ENCODE measurements at regions not wholly inside any gene's neighbourhood (a gene's known extent, or its start where the extent isn't known, plus 50 kb on each side); places are given as distances from the start of the nearest gene placed in this dataset.

DNA sequence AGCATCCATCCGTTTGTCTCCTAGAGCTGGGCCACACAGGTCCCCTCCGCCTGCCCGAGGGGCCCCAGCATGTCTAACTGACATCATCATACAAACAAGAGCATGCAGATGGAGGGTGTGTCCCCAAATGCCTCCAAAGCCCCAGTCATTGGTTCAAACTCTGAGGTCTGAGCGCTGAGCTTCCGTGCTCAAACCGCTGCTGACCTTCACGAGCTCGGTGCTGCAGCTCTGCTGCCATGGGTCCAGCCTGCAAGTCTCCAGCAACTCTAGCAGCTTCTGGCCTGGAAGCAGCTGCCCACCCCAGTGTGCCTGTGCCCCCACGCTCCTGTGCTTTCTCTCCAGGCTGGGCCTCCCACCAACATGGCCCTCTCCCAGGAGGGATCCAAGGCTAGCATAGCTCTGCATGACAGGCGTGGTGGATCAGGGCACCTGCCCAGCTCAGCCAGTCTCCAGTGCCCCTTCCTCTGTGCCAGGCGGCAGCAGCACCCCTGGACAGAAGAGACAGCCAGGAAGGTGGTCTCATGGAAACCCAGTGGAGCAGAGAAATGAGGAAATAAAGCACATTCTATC, 131.6 kb upstream of the PMEPA1 start:
- H3K27ac Mint-ChIP-seq = no peak overlapping the region
- Histone ChIP-seq H3K36me3 (ENCODE audit: insufficient read depth, low read length) (no peaks in the 10 kb centered on the region), H3K4me1 (ENCODE audit: insufficient read depth, low read length) (no peaks in the 10 kb centered on the region), H3K27me3 (ENCODE audit: insufficient read depth, low read length, poor library complexity, severe bottlenecking) (no peaks in the 10 kb centered on the region), H3K9me3 (ENCODE audit: low read length) (no peaks in the 10 kb centered on the region), H3K27ac (ENCODE audit: low read depth, low read length) (no peak overlapping the region), H3K4me3 (ENCODE audit: low read length) (no peak overlapping the region)
- ChIA-PET CTCF (no interaction called here), POLR2A (no interaction called here)
- peaks cover 0 to 4% of the 10 kb centered on the region in 2 donors for H3K27me3 Mint-ChIP-seq
- no peak overlapping the region for H3K4me3 Mint-ChIP-seq
- H3K9me3 Mint-ChIP-seq = no peaks in the 10 kb centered on the region
- DNase-seq = no peak
- H3K36me3 Mint-ChIP-seq = no peaks in the 10 kb centered on the region
- H3K4me1 Mint-ChIP-seq = no peaks in the 10 kb centered on the region

DNA sequence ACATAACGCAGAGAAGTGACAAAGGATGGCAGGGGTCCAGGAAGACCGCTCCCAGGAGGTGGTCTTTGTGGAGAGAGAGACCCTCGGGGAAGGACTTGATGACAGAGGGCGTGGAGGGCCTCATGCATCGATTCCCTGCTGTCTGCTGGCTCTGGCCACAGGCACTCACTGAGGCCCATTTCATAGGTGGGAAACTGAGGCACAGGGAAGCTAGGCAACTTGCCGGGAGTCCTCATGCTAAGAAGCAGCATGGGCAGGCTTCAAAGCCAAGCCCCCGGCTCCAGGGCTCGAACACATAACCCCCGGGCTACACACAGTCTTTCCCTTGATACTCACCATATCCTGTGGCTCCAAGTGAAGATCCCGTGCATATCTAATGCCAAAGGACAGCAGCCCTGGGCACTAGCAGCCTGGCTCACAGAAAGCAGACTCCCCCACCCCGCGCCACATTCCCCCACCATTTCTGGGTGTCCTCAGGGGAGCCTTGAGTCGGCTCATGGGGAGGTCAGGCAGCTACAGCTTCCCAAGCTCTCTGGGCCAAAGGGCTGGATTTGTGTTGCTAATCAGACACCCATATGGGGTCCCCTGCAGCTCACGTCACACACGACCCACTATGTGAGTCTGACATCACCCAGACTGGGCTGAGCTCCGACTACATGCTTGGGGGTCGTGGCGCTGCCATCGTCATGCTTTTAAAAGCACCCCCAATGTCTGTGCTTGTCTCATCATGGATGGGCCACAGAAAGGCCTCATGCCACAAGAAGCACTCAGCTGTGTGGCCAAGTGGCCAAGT, 130.9 kb upstream of the PMEPA1 start:
- DNase-seq = no peak
- Histone ChIP-seq H3K36me3 (ENCODE audit: insufficient read depth, low read length) (no peaks in the 10 kb centered on the region), H3K4me1 (ENCODE audit: insufficient read depth, low read length) (no peaks in the 10 kb centered on the region), H3K9me3 (ENCODE audit: low read length) (no peaks in the 10 kb centered on the region), H3K27ac (ENCODE audit: low read depth, low read length) (no peak overlapping the region), H3K4me3 (ENCODE audit: low read length) (no peak overlapping the region), H3K27me3 (ENCODE audit: insufficient read depth, low read length, poor library complexity, severe bottlenecking) (no peaks in the 10 kb centered on the region)
- Mint-ChIP-seq H3K27ac (no peak overlapping the region), H3K36me3 (no peaks in the 10 kb centered on the region), H3K27me3 (peaks cover 0 to 4% of the 10 kb centered on the region in 2 donors), H3K4me3 (no peak overlapping the region), H3K4me1 (no peaks in the 10 kb centered on the region), H3K9me3 (no peaks in the 10 kb centered on the region)
- ChIA-PET POLR2A (no interaction called here), CTCF (no interaction called here)

- no peak for DNase-seq
- CTCF ChIA-PET = no interaction called here
Measured at GRCh38 chr20:57840066-57840465, 130.3 kb upstream of the PMEPA1 start.

DNA sequence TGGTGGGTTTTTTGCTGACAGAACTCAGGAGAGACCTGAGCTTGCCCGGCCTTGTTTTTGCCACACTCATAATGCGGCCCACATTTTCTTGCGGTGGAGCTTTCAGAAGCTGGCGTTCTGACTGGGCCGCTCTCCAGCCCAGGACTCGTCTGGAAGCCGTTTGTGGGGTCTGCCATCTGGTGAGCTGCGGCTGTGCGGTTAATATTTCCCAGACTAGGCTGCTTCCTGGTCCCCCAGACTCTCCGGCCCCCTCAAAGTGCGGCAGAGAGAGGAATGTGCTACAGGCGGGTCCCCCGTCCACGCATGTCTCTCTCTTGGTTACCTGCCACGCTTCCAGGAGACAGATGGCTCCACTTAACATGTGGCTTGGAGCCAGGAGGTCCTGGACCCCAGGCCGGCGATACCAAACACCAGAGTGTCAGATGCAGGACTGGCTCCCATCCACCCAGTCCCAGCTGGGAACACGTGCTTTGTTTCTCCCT, 128.9 kb upstream of the PMEPA1 start:
- POLR2A ChIA-PET = no interaction called here
- Mint-ChIP-seq H3K36me3 (no peaks in the 10 kb centered on the region), H3K4me1 (no peaks in the 10 kb centered on the region)

More at GRCh38 chr20:57840066-57840465, 130.3 kb upstream of the PMEPA1 start:
- Mint-ChIP-seq H3K36me3 (no peaks in the 10 kb centered on the region), H3K4me1 (no peaks in the 10 kb centered on the region), H3K4me3 (no peak overlapping the region), H3K27me3 (peaks cover 0 to 4% of the 10 kb centered on the region in 2 donors), H3K27ac (no peak overlapping the region), H3K9me3 (no peaks in the 10 kb centered on the region)
- H3K4me3 ChIP-seq (ENCODE audit: low read length) = no peak overlapping the region
- POLR2A ChIA-PET = no interaction called here
- no peaks in the 10 kb centered on the region for H3K27me3 ChIP-seq (ENCODE audit: insufficient read depth, low read length, poor library complexity, severe bottlenecking)
- no peaks in the 10 kb centered on the region for H3K36me3 ChIP-seq (ENCODE audit: insufficient read depth, low read length)
- H3K27ac ChIP-seq (ENCODE audit: low read depth, low read length) = no peak overlapping the region
- no peaks in the 10 kb centered on the region for H3K9me3 ChIP-seq (ENCODE audit: low read length)
- no peaks in the 10 kb centered on the region for H3K4me1 ChIP-seq (ENCODE audit: insufficient read depth, low read length)

GRCh38 chr20:57837208-57838035, 127.6 kb upstream of the PMEPA1 start:
- Histone ChIP-seq H3K36me3 (ENCODE audit: insufficient read depth, low read length) (no peaks in the 10 kb centered on the region), H3K4me1 (ENCODE audit: insufficient read depth, low read length) (no peaks in the 10 kb centered on the region), H3K27me3 (ENCODE audit: insufficient read depth, low read length, poor library complexity, severe bottlenecking) (no peaks in the 10 kb centered on the region), H3K27ac (ENCODE audit: low read depth, low read length) (no peak overlapping the region), H3K4me3 (ENCODE audit: low read length) (no peak overlapping the region), H3K9me3 (ENCODE audit: low read length) (no peaks in the 10 kb centered on the region)
- Mint-ChIP-seq H3K36me3 (no peaks in the 10 kb centered on the region), H3K4me1 (no peaks in the 10 kb centered on the region), H3K27ac (no peak overlapping the region), H3K4me3 (no peak overlapping the region), H3K27me3 (peaks cover 4 to 5% of the 10 kb centered on the region in 2 donors), H3K9me3 (no peaks in the 10 kb centered on the region)
- ChIA-PET POLR2A (no interaction called here), CTCF (no interaction called here)
- DNase-seq = no peak

More for the DNA sequence above, 128.9 kb upstream of the PMEPA1 start:
- Histone ChIP-seq H3K27ac (ENCODE audit: low read depth, low read length) (no peak overlapping the region), H3K4me3 (ENCODE audit: low read length) (no peak overlapping the region), H3K4me1 (ENCODE audit: insufficient read depth, low read length) (no peaks in the 10 kb centered on the region), H3K36me3 (ENCODE audit: insufficient read depth, low read length) (no peaks in the 10 kb centered on the region), H3K27me3 (ENCODE audit: insufficient read depth, low read length, poor library complexity, severe bottlenecking) (no peaks in the 10 kb centered on the region), H3K9me3 (ENCODE audit: low read length) (no peaks in the 10 kb centered on the region)
- no peak for DNase-seq
- H3K4me3 Mint-ChIP-seq = no peak overlapping the region
- CTCF ChIA-PET = no interaction called here
- H3K27me3 Mint-ChIP-seq = peaks cover 2 to 4% of the 10 kb centered on the region in 2 donors
- no peak overlapping the region for H3K27ac Mint-ChIP-seq
- H3K9me3 Mint-ChIP-seq = no peaks in the 10 kb centered on the region

DNA sequence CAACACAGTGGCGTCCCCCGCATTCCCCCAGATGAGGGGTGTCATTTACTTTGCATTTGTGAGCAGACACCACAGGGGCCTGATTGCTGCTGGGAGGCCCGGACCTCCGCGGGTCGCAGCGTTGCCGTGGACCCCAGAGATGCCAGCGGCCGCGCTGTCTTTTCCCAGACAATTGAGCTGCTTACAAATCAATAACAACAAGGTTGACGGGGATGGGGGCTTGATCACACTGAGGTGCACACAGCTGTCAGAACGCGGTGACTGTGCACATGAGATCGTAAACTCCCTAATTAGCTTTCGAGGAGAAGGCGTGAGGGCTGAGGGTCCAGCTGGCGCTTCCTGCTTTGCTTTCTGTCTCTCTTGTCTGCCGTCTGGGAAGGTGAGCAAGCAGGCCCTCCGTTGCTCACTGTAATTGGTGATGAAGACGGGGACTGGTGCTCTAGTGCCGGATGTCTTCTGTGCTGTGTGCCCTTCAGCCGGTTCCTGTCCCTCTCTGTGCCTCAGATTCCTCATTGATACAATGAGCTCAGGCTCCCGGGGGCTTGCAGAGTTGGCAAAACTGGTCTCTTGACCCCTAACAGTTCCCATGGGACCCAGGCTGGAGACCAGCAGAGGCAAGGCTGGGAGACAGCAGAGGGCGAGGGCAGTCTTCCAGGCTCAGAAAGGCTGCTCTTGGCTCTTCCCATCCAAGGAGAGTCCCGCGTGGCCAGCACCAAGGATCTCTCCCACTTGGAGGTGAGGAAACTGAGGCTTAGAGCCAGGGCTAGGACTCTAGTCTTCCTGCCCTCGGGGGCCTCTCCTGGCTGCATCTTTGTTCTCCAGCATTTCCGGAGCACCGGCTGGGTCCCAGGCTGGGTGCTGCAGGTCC, 126.0 kb upstream of the PMEPA1 start:
- Mint-ChIP-seq H3K9me3 (no peaks in the 10 kb centered on the region), H3K4me3 (no peak overlapping the region), H3K27ac (peak overlapping the region in 1 of 8 donors; percentile 95), H3K36me3 (no peaks in the 10 kb centered on the region), H3K4me1 (no peaks in the 10 kb centered on the region), H3K27me3 (peaks cover 4 to 5% of the 10 kb centered on the region in 2 donors)
- POLR2A ChIA-PET = no interaction called here
- Histone ChIP-seq H3K36me3 (ENCODE audit: insufficient read depth, low read length) (no peaks in the 10 kb centered on the region), H3K4me3 (ENCODE audit: low read length) (no peak overlapping the region), H3K4me1 (ENCODE audit: insufficient read depth, low read length) (no peaks in the 10 kb centered on the region), H3K9me3 (ENCODE audit: low read length) (no peaks in the 10 kb centered on the region), H3K27me3 (ENCODE audit: insufficient read depth, low read length, poor library complexity, severe bottlenecking) (no peaks in the 10 kb centered on the region), H3K27ac (ENCODE audit: low read depth, low read length) (no peak overlapping the region)
- CTCF ChIA-PET = no interaction called here
- no peak for DNase-seq

DNA sequence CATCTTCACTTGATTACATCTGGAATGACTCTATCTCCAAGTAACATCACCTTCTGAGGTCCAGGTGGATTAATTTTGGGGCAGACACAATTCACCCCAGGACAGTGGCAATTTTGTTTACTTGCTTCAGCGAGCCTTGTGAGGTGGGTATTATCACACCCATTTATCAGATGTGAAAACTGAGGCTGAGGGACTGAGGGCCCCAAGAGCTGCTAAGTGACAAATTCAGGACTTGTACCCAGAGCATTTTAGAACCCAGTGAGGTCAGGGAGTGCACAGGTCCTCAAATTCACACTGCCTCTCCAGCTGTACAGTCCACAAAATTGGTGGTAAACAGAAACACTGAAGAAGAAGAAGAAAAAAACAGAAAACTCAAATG, 125.2 kb upstream of the PMEPA1 start:
- H3K27ac ChIP-seq (ENCODE audit: low read depth, low read length) = no peak overlapping the region
- ChIA-PET CTCF (no interaction called here), POLR2A (no interaction called here)
- no peaks in the 10 kb centered on the region for H3K4me1 ChIP-seq (ENCODE audit: insufficient read depth, low read length)
- H3K9me3 ChIP-seq (ENCODE audit: low read length) = no peaks in the 10 kb centered on the region
- Mint-ChIP-seq H3K9me3 (no peaks in the 10 kb centered on the region), H3K27ac (no peak overlapping the region), H3K4me3 (no peak overlapping the region), H3K4me1 (no peaks in the 10 kb centered on the region), H3K36me3 (no peaks in the 10 kb centered on the region), H3K27me3 (peaks cover 4 to 5% of the 10 kb centered on the region in 2 donors)
- no peaks in the 10 kb centered on the region for H3K36me3 ChIP-seq (ENCODE audit: insufficient read depth, low read length)
- H3K27me3 ChIP-seq (ENCODE audit: insufficient read depth, low read length, poor library complexity, severe bottlenecking) = no peaks in the 10 kb centered on the region
- H3K4me3 ChIP-seq (ENCODE audit: low read length) = no peak overlapping the region
- DNase-seq = no peak
